Heart left ventricle (tissue), 16 donors: ENCODE measurements at regions not wholly inside any gene's neighbourhood (a gene's known extent, or its start where the extent isn't known, plus 50 kb on each side); places are given as distances from the start of the nearest gene placed in this dataset.
A peak's percentile ranks its signal among the peaks of the same experiment; 100 is the strongest.

Experiments used
- ATAC-seq, 4 donors: fragments of 200-7000 bp; cut with Tn5 transposase; one replicate each; pipeline ENCODE4 v1.9.1; 2020 to 2022; ENCODE audit warnings: moderate library complexity in 4 of 4, mild to moderate bottlenecking in 3 of 4, moderate number of reproducible peaks in 1 of 4
- DNase-seq, 5 donors: peaks; one replicate each; pipeline ENCODE4 v3.0.0-alpha.2; 2020
- H3K27ac ChIP-seq, 12 donors: fragments of 200-600 bp; sonication (generic) in 4 of 12; one replicate each; pipeline versions ENCODE4 v1.5.0 to v1.8.0; 2016 to 2022; ENCODE audit warnings: mild to moderate bottlenecking in 2 of 12
- H3K27me3 ChIP-seq, 9 donors: fragments of 200-600 bp; sonication (generic) in 2 of 9; one replicate each; pipeline versions ENCODE4 v1.5.1 to v1.8.0; 2016 to 2022; ENCODE audit warnings: mild to moderate bottlenecking in 3 of 9
- H3K36me3 ChIP-seq, 9 donors: fragments of 200-600 bp; sonication (generic) in 2 of 9; one replicate each; pipeline versions ENCODE4 v1.5.0 to v1.8.0; 2018 to 2022; ENCODE audit warnings: mild to moderate bottlenecking in 2 of 9
- H3K4me1 ChIP-seq, 12 donors: fragments of 200-600 bp; sonication (generic) in 4 of 12; one replicate each; pipeline versions ENCODE4 v1.5.0 to v1.8.0; 2016 to 2022; ENCODE audit warnings: mild to moderate bottlenecking in 3 of 12
- H3K4me3 ChIP-seq, 12 donors: fragments of 200-600 bp; sonication (generic) in 4 of 12; one replicate each; pipeline versions ENCODE4 v1.5.0 to v1.8.0; 2017 to 2022; ENCODE audit warnings: mild to moderate bottlenecking in 9 of 12, moderate library complexity in 4 of 12
- H3K9me3 ChIP-seq, 12 donors: fragments of 200-600 bp; sonication (generic) in 4 of 12; one replicate each; pipeline versions ENCODE4 v1.5.0 to v1.8.0; 2016 to 2022; ENCODE audit warnings: mild to moderate bottlenecking in 1 of 12
- POLR2A ChIP-seq, 2 donors: fragments of 450-650 bp; IDR thresholded peaks; one replicate each; pipeline ENCODE4 v1.6.1; 2017; ENCODE audit warnings: antibody characterized with exemption in 2 of 2, mild to moderate bottlenecking in 2 of 2, moderate library complexity in 2 of 2
- WGBS, 4 donors: extraction: QIAGEN DNeasy Blood & Tissue Kit in 2 of 4; methylation state at CpG; one replicate each; pipeline versions ENCODE4 v1.1.5 to v1.1.7; 2013 to 2018; 5-methylcytosine and 5-hydroxymethylcytosine counted together
- intact Hi-C, 10 donors: fragments of 100-400 bp; cut with DNase I; formaldehyde crosslinking; loops; one replicate each; pipeline versions ENCODE4 v1.11.1 to v1.14.2; 2022
- TF ChIP-seq, protein P1 (sequence below), 12 donors: fragments of 200-600 bp; sonication (generic) in 4 of 12; IDR thresholded peaks; one replicate each; pipeline versions ENCODE4 v1.5.0 to v1.8.0; 2018 to 2022; ENCODE audit warnings: antibody characterized with exemption in 12 of 12, mild to moderate bottlenecking in 5 of 12
- donor health status: ischemic (EF 13 %, LVEDD 7.1; RV severe dilation, severe dysfunction).
- donor health status: healthy with polysubstance abuse.
- donor health status: DM: no; HTN: yes; CAD: no.
- donor health status: DM: no; HTN: no; CAD: no.
- donor health status: ischemic (EF 25% LVEDD 6.9; RV normal size, moderate dysfunction).
- donor health status: ischemic (EF 25% LVEDD 5.7; RV mildly dilated, moderate dysfunction).
- donor health status: healthy.
- donor health status: DM: yes; HTN: yes; CAD: no.
- donor health status: ischemic (EF 35%, LVEDD 5.7; RV mildly dilated, moderate dysfunction).
- donor health status: nonischemic (EF 11% LVEDD 7.7; RV severe dilation, severe dysfunction).
- donor health status: DM: yes; HTN: yes; CAD: no.
- donor health status: PGD.
- donor health status: ischemic (EF 29% LVEDD 5.4; RV normal size, mild dysfunction).
- donor health status: nonischemic (EF 23%, LVEDD 6.1; RV moderate dilation, normal function).

DNA sequence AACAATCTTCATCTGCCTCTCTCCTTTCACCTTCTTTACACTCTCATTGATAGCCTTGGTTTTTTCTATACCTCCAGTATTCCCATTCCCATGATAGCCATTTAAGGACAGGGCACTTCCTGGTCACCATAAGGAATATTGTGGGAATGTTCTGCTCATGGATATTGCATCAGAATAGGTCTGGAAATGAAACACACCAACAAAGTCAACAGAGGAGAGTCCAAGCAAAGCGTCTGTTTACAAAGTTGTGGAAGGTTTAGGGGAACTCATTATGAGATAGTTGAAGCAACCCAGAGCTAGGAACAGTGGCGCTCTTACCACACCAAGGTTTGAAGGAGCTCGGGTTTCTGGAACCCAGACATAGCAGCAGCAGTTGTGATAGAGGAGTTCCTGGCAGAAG, 150.3 kb upstream of the TNP1 start:
- Histone ChIP-seq H3K4me3 (no peak overlapping the region), H3K36me3 (no peaks in the 10 kb centered on the region), H3K27me3 (no peaks in the 10 kb centered on the region), H3K9me3 (no peaks in the 10 kb centered on the region), H3K4me1 (peaks cover 0 to 6% (median under 1%) of the 10 kb centered on the region in 12 donors), H3K27ac (no peak overlapping the region)
- intact Hi-C loops: loop anchor here in 1 of 10 donors (10.0 kb wide), 1 partner anchor 135 kb away; no protein-coding TSS in a partner anchor
- TF ChIP-seq, protein P1, sequence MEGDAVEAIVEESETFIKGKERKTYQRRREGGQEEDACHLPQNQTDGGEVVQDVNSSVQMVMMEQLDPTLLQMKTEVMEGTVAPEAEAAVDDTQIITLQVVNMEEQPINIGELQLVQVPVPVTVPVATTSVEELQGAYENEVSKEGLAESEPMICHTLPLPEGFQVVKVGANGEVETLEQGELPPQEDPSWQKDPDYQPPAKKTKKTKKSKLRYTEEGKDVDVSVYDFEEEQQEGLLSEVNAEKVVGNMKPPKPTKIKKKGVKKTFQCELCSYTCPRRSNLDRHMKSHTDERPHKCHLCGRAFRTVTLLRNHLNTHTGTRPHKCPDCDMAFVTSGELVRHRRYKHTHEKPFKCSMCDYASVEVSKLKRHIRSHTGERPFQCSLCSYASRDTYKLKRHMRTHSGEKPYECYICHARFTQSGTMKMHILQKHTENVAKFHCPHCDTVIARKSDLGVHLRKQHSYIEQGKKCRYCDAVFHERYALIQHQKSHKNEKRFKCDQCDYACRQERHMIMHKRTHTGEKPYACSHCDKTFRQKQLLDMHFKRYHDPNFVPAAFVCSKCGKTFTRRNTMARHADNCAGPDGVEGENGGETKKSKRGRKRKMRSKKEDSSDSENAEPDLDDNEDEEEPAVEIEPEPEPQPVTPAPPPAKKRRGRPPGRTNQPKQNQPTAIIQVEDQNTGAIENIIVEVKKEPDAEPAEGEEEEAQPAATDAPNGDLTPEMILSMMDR (IDR thresholded peaks at IDR 0.05): no peak
- no peak for TF ChIP-seq POLR2A (IDR thresholded peaks at IDR 0.05)
- ATAC-seq (no peak), DNase-seq (no peak)
- WGBS, 4 donors: 88 to 96% (median 95%) methylated on average over 3 of the region's 3 CpGs

DNA sequence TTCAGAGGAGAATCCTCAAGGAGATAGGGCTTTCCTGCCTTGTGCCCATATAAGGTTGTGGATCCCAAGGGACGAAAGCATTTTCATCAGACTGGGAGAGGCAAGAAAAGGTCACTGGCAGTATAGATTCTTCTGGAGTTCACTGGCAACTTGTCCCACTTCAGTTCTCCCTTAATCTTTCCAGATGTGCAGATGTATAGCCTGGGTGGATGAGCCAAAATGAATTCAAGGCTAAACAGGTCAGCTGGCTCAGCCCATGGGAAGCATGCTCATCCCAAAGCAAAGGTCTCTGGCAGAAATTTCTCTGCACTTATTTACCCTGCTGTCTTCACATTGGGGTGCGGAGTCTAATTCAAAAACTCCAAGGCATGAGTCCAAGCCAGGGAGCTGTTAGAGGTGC, 148.9 kb upstream of the TNP1 start:
- intact Hi-C loops: loop anchor here in 1 of 10 donors (10.0 kb wide), 1 partner anchor 706 kb away; no protein-coding TSS in a partner anchor
- no peaks in the 10 kb centered on the region for H3K9me3 ChIP-seq
- ATAC-seq: no peak
- H3K4me3 ChIP-seq: no peak overlapping the region
- H3K27ac ChIP-seq: no peak overlapping the region
- H3K4me1 ChIP-seq: peaks cover 0 to 14% (median 4%) of the 10 kb centered on the region in 12 donors
- 43 to 95% (median 48%) methylated on average over 1 to 2 of the region's 2 CpGs for WGBS, 4 donors
- TF ChIP-seq, protein P1 (IDR thresholded peaks at IDR 0.05): no peak
- no peak for TF ChIP-seq POLR2A (IDR thresholded peaks at IDR 0.05)
- no peaks in the 10 kb centered on the region for H3K27me3 ChIP-seq
- DNase-seq: no peak
- H3K36me3 ChIP-seq: no peaks in the 10 kb centered on the region

DNA sequence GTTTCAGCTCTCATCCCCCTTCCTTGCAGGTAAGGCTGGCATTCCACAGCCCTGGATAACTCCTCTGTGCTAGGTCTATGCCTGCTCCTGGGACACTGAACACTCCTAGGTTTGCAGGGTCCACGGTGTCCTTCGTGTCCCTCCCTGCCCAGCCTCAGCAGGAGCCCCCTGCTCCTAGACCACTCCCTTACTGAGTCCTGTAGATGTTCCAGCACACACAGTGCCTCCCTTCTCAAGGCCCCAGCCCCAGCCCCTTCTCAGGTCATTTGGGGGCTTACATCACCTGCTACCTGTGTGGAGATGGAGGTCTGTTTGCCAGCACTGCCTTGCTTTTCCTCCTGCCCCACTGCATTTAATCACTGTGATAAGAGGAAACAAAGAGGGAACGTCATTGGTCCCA, 146.4 kb upstream of the TNP1 start:
- H3K4me1 ChIP-seq: peaks cover 0 to 14% (median 4%) of the 10 kb centered on the region in 12 donors
- DNase-seq (no peak), ATAC-seq (no peak)
- intact Hi-C loops: loop anchor here in 1 of 10 donors (10.0 kb wide), 1 partner anchor 709 kb away; no protein-coding TSS in a partner anchor
- no peaks in the 10 kb centered on the region for H3K36me3 ChIP-seq
- no peaks in the 10 kb centered on the region for H3K27me3 ChIP-seq
- H3K4me3 ChIP-seq: no peak overlapping the region
- H3K27ac ChIP-seq: no peak overlapping the region
- 91 to 97% (median 93%) methylated on average over 3 of the region's 3 CpGs for WGBS, 4 donors
- H3K9me3 ChIP-seq: no peaks in the 10 kb centered on the region
- no peak for TF ChIP-seq POLR2A (IDR thresholded peaks at IDR 0.05)
- TF ChIP-seq, protein P1 (IDR thresholded peaks at IDR 0.05): no peak

DNA sequence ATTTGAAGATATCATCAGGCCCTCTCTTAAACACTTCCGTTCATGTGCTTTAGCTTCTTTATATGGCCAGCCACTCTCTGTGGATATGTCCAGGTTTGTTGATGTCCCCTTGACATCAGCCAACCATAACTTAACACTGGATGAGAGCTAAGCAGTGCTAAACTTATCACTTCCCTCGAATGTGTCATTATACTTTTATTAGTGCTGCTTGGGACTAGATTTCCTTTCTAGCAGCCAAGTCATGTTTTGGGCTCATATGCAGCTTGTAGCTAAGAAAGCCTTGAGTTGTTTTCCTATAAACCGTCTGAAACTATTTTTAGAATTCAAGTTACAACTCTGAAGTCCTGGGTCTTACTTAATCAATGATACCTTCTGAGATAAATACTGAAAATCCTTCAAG, 144.8 kb upstream of the TNP1 start:
- ATAC-seq: peak in 1 of 4 donors; percentile 32
- DNase-seq: no peak
- 33 to 49% (median 37%) methylated on average over 3 of the region's 3 CpGs for WGBS, 4 donors
- no peaks in the 10 kb centered on the region for H3K36me3 ChIP-seq
- H3K27ac ChIP-seq: peak overlapping the region in 3 of 12 donors; percentile 8 to 43 (median 19)
- no peaks in the 10 kb centered on the region for H3K27me3 ChIP-seq
- TF ChIP-seq, protein P1 (IDR thresholded peaks at IDR 0.05): no peak
- TF ChIP-seq POLR2A (IDR thresholded peaks at IDR 0.05): no peak
- H3K4me1 ChIP-seq: peaks cover 0 to 14% (median 4%) of the 10 kb centered on the region in 12 donors
- no peak overlapping the region for H3K4me3 ChIP-seq
- intact Hi-C loops: loop anchor here in 1 of 10 donors (10.0 kb wide), 1 partner anchor 710 kb away; no protein-coding TSS in a partner anchor
- no peaks in the 10 kb centered on the region for H3K9me3 ChIP-seq
